ENCODE measurements at regions not wholly inside any gene's neighbourhood (a gene's known extent, or its start where the extent isn't known, plus 50 kb on each side); places are given as distances from the start of the nearest gene placed in this dataset.

GRCh38 chr6:112571488-112572270, 224.5 kb downstream of the RFPL4B start:
- no peak for TF ChIP-seq CTCF (conservative IDR thresholded peaks at IDR 0.05)
- TF ChIP-seq ZFX (IDR thresholded peaks at IDR 0.05): no peak

All from C4-2B (cell line).